ENCODE measurements at regions not wholly inside any gene's neighbourhood (a gene's known extent, or its start where the extent isn't known, plus 50 kb on each side); places are given as distances from the start of the nearest gene placed in this dataset.

- no peaks in the 10 kb centered on the region for H3K9me3 Mint-ChIP-seq (ENCODE audit: insufficient read depth)
- ATAC-seq: no peak
- POLR2A ChIA-PET: no interaction called here
- DNase-seq: no peak
- no peak overlapping the region for H3K27ac Mint-ChIP-seq
- H3K27me3 Mint-ChIP-seq (ENCODE audit: low read depth): no peaks in the 10 kb centered on the region
- no peak overlapping the region for H3K4me3 Mint-ChIP-seq
- H3K36me3 Mint-ChIP-seq (ENCODE audit: low read depth): no peaks in the 10 kb centered on the region
- CTCF ChIA-PET: no interaction called here
- no peaks in the 10 kb centered on the region for H3K4me1 Mint-ChIP-seq (ENCODE audit: low read depth)
These were observed 578.1 kb downstream of the CSNK1G3 start for GRCh38 chr5:124090115-124090514.

- ChIA-PET CTCF (no interaction called here), POLR2A (no interaction called here)
- no peaks in the 10 kb centered on the region for H3K9me3 Mint-ChIP-seq (ENCODE audit: insufficient read depth)
- no peaks in the 10 kb centered on the region for H3K27me3 Mint-ChIP-seq (ENCODE audit: low read depth)
- no peak overlapping the region for H3K27ac Mint-ChIP-seq
- no peak for ATAC-seq
- H3K4me1 Mint-ChIP-seq (ENCODE audit: low read depth): no peaks in the 10 kb centered on the region
- no peaks in the 10 kb centered on the region for H3K36me3 Mint-ChIP-seq (ENCODE audit: low read depth)
- no peak for DNase-seq
- no peak overlapping the region for H3K4me3 Mint-ChIP-seq
These were observed 577.6 kb downstream of the CSNK1G3 start for GRCh38 chr5:124089578-124089977.

GRCh38 chr5:124088289-124089032 lies 576.5 kb downstream of the CSNK1G3 start:
- Mint-ChIP-seq H3K4me1 (ENCODE audit: low read depth) (no peaks in the 10 kb centered on the region), H3K36me3 (ENCODE audit: low read depth) (no peaks in the 10 kb centered on the region), H3K27ac (no peak overlapping the region), H3K4me3 (no peak overlapping the region), H3K9me3 (ENCODE audit: insufficient read depth) (no peaks in the 10 kb centered on the region), H3K27me3 (ENCODE audit: low read depth) (no peaks in the 10 kb centered on the region)
- ChIA-PET CTCF (no interaction called here), POLR2A (no interaction called here)
- DNase-seq: no peak
- no peak for ATAC-seq

- Mint-ChIP-seq H3K27me3 (ENCODE audit: low read depth) (no peaks in the 10 kb centered on the region), H3K9me3 (ENCODE audit: insufficient read depth) (no peaks in the 10 kb centered on the region), H3K27ac (no peak overlapping the region), H3K4me1 (ENCODE audit: low read depth) (no peaks in the 10 kb centered on the region), H3K36me3 (ENCODE audit: low read depth) (no peaks in the 10 kb centered on the region), H3K4me3 (no peak overlapping the region)
- DNase-seq: no peak
- ChIA-PET CTCF (no interaction called here), POLR2A (no interaction called here)
- no peak for ATAC-seq
These were observed 575.8 kb downstream of the CSNK1G3 start for GRCh38 chr5:124087752-124088151.

GRCh38 chr5:124080256-124080655 lies 568.3 kb downstream of the CSNK1G3 start:
- Mint-ChIP-seq H3K27me3 (ENCODE audit: low read depth) (no peaks in the 10 kb centered on the region), H3K4me3 (no peak overlapping the region)
- no peak for ATAC-seq

GRCh38 chr5:124079062-124079461 lies 567.1 kb downstream of the CSNK1G3 start:
- Mint-ChIP-seq H3K9me3 (ENCODE audit: insufficient read depth) (peaks cover 5% of the 10 kb centered on the region), H3K36me3 (ENCODE audit: low read depth) (no peaks in the 10 kb centered on the region), H3K4me1 (ENCODE audit: low read depth) (no peaks in the 10 kb centered on the region), H3K27me3 (ENCODE audit: low read depth) (no peaks in the 10 kb centered on the region), H3K27ac (no peak overlapping the region), H3K4me3 (no peak overlapping the region)
- DNase-seq (no peak), ATAC-seq (no peak)
- POLR2A ChIA-PET: no interaction called here
- CTCF ChIA-PET: no interaction called here

More at GRCh38 chr5:124080256-124080655, 568.3 kb downstream of the CSNK1G3 start:
- H3K4me1 Mint-ChIP-seq (ENCODE audit: low read depth): no peaks in the 10 kb centered on the region
- H3K36me3 Mint-ChIP-seq (ENCODE audit: low read depth): no peaks in the 10 kb centered on the region
- ChIA-PET POLR2A (no interaction called here), CTCF (no interaction called here)
- DNase-seq: no peak
- H3K9me3 Mint-ChIP-seq (ENCODE audit: insufficient read depth): peaks cover 5% of the 10 kb centered on the region
- H3K27ac Mint-ChIP-seq: no peak overlapping the region

GRCh38 chr5:124074500-124074899 lies 562.5 kb downstream of the CSNK1G3 start:
- Mint-ChIP-seq H3K4me1 (ENCODE audit: low read depth) (no peaks in the 10 kb centered on the region), H3K4me3 (no peak overlapping the region), H3K27ac (no peak overlapping the region), H3K36me3 (ENCODE audit: low read depth) (no peaks in the 10 kb centered on the region), H3K27me3 (ENCODE audit: low read depth) (no peaks in the 10 kb centered on the region), H3K9me3 (ENCODE audit: insufficient read depth) (peaks cover 5% of the 10 kb centered on the region)
- POLR2A ChIA-PET: no interaction called here
- ATAC-seq (no peak), DNase-seq (no peak)
- CTCF ChIA-PET: no interaction called here

GRCh38 chr5:124072570-124072969 lies 560.6 kb downstream of the CSNK1G3 start:
- H3K4me1 Mint-ChIP-seq (ENCODE audit: low read depth): no peaks in the 10 kb centered on the region
- no peak for ATAC-seq
- CTCF ChIA-PET: no interaction called here
- no peaks in the 10 kb centered on the region for H3K27me3 Mint-ChIP-seq (ENCODE audit: low read depth)
- peaks cover 5% of the 10 kb centered on the region for H3K9me3 Mint-ChIP-seq (ENCODE audit: insufficient read depth)
- POLR2A ChIA-PET: no interaction called here
- H3K36me3 Mint-ChIP-seq (ENCODE audit: low read depth): no peaks in the 10 kb centered on the region
- no peak for DNase-seq
- H3K4me3 Mint-ChIP-seq: no peak overlapping the region
- no peak overlapping the region for H3K27ac Mint-ChIP-seq

GRCh38 chr5:124071039-124071438 lies 559.1 kb downstream of the CSNK1G3 start:
- no peaks in the 10 kb centered on the region for H3K36me3 Mint-ChIP-seq (ENCODE audit: low read depth)
- no peaks in the 10 kb centered on the region for H3K27me3 Mint-ChIP-seq (ENCODE audit: low read depth)
- no peak for DNase-seq
- POLR2A ChIA-PET: no interaction called here
- H3K27ac Mint-ChIP-seq: no peak overlapping the region
- H3K4me1 Mint-ChIP-seq (ENCODE audit: low read depth): no peaks in the 10 kb centered on the region
- CTCF ChIA-PET: no interaction called here
- ATAC-seq: no peak
- no peaks in the 10 kb centered on the region for H3K9me3 Mint-ChIP-seq (ENCODE audit: insufficient read depth)
- no peak overlapping the region for H3K4me3 Mint-ChIP-seq

- Mint-ChIP-seq H3K4me3 (no peak overlapping the region), H3K27me3 (ENCODE audit: low read depth) (no peaks in the 10 kb centered on the region), H3K9me3 (ENCODE audit: insufficient read depth) (no peaks in the 10 kb centered on the region), H3K4me1 (ENCODE audit: low read depth) (no peaks in the 10 kb centered on the region), H3K27ac (no peak overlapping the region), H3K36me3 (ENCODE audit: low read depth) (no peaks in the 10 kb centered on the region)
- DNase-seq (no peak), ATAC-seq (no peak)
- CTCF ChIA-PET: no interaction called here
- POLR2A ChIA-PET: no interaction called here
These were observed 553.5 kb downstream of the CSNK1G3 start for GRCh38 chr5:124065508-124065907.

GRCh38 chr5:124064956-124065355 lies 553.0 kb downstream of the CSNK1G3 start:
- H3K4me1 Mint-ChIP-seq (ENCODE audit: low read depth): no peaks in the 10 kb centered on the region
- DNase-seq (no peak), ATAC-seq (no peak)
- H3K27me3 Mint-ChIP-seq (ENCODE audit: low read depth): no peaks in the 10 kb centered on the region
- ChIA-PET POLR2A (no interaction called here), CTCF (no interaction called here)
- no peak overlapping the region for H3K27ac Mint-ChIP-seq
- no peak overlapping the region for H3K4me3 Mint-ChIP-seq
- no peaks in the 10 kb centered on the region for H3K36me3 Mint-ChIP-seq (ENCODE audit: low read depth)
- no peaks in the 10 kb centered on the region for H3K9me3 Mint-ChIP-seq (ENCODE audit: insufficient read depth)

- POLR2A ChIA-PET: no interaction called here
- Mint-ChIP-seq H3K4me1 (ENCODE audit: low read depth) (no peaks in the 10 kb centered on the region), H3K27me3 (ENCODE audit: low read depth) (no peaks in the 10 kb centered on the region), H3K27ac (no peak overlapping the region), H3K36me3 (ENCODE audit: low read depth) (no peaks in the 10 kb centered on the region), H3K9me3 (ENCODE audit: insufficient read depth) (no peaks in the 10 kb centered on the region), H3K4me3 (no peak overlapping the region)
- CTCF ChIA-PET: no interaction called here
- DNase-seq (no peak), ATAC-seq (no peak)
These were observed 549.7 kb downstream of the CSNK1G3 start for GRCh38 chr5:124061663-124062062.

GRCh38 chr5:124061068-124061430 lies 549.1 kb downstream of the CSNK1G3 start:
- POLR2A ChIA-PET: no interaction called here
- ATAC-seq (no peak), DNase-seq (no peak)
- Mint-ChIP-seq H3K4me3 (no peak overlapping the region), H3K36me3 (ENCODE audit: low read depth) (no peaks in the 10 kb centered on the region), H3K27me3 (ENCODE audit: low read depth) (no peaks in the 10 kb centered on the region), H3K9me3 (ENCODE audit: insufficient read depth) (no peaks in the 10 kb centered on the region), H3K27ac (no peak overlapping the region), H3K4me1 (ENCODE audit: low read depth) (no peaks in the 10 kb centered on the region)
- CTCF ChIA-PET: no interaction called here

Measured in activated CD8-positive, alpha-beta T cell treated with anti-CD3 and anti-CD28 coated beads, Interleukin-2, amount 10 ng/mL, durations not matched to agents 7 days and 5 days (primary cell).